NCI-H2029 (cell line): ENCODE measurements at regions not wholly inside any gene's neighbourhood (a gene's known extent, or its start where the extent isn't known, plus 50 kb on each side); places are given as distances from the start of the nearest gene placed in this dataset.

Experiments used
- DNase-seq: peaks from one replicate; lab custom pipeline; 2025; lab: John Stamatoyannopoulos, UW

DNA sequence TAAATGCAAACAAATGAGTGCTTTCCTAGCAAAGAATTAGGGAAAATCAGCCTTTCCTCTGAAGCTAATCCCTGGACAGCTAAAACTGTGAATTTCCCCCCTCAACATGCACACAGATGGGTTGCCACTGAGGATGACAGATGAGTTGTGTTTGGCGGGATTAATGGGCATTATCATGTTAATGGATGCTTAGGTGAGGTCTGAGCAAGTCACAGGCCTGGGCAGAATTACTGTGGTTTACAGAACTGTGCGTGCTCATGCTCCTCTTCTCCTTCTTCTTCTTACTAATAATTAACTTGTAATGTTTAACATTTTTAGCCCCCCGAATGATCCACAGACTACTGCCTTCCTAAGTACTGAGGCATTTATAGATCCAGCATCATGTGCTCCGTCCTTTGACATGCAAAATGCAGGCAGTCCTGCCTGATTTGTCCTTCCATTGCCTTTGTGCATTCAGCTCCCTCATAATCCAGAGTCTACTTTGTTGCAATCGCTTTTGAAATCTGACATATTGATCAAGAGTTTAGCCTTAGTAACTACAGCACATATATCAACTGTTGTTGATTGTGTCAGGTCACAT lies 753.4 kb upstream of the MMS22L start:
- no peak for DNase-seq

GRCh38 chr6:98037571-98037970 lies 754.6 kb upstream of the MMS22L start:
- no peak for DNase-seq

GRCh38 chr6:98039443-98039842 lies 756.4 kb upstream of the MMS22L start:
- no peak for DNase-seq

DNA sequence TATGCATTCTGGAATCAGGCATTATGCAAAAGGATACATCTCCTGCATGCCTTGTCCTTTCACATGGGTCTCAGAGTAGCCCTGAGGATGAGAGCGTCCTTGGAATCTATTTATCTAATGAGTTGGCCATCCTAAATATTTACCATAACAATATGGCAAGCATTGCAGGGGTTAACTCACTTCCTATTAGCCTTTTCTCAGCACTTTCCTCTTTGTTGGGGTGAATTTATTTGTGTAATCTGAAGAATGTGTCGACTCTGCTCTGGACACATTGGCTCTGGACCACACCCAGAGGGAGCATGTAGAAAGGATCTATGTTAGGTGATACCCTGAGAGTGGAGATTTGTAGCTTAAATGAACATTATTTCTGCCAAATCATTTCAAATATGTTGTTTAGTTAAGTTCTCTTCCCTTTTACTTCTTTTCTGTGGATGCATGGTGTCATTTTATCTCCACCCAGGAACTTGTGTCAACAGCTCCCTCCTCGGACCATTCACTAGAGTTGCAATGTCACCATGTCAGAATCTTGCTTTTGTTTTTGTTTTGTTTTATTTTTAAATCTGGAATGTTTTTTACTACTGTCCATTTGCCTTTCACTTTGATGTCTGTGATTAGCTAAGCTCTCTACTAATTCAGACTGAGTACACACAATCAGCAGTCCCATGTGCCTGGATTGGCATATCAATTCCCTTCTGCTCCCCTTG lies 757.0 kb upstream of the MMS22L start:
- no peak for DNase-seq

DNA sequence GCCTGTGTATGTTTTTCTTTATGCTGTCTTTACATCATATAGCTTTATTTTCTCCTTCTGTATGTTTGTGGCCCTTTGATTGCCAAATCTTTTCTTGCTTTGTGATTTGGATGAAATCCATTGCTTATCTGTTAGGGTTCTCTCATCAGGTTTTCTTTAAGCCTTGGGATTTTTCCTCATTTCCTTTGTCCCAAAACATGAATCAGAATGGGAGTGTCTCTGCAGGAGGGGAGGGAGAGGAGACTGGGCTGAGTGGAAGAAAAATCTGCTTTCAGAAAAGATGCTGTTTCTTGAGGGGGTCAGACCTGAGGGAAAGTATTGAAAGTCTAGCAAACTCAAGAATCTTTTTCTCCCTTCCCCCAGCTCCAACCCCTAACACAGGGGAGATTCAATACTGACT lies 758.0 kb upstream of the MMS22L start:
- no peak for DNase-seq

DNA sequence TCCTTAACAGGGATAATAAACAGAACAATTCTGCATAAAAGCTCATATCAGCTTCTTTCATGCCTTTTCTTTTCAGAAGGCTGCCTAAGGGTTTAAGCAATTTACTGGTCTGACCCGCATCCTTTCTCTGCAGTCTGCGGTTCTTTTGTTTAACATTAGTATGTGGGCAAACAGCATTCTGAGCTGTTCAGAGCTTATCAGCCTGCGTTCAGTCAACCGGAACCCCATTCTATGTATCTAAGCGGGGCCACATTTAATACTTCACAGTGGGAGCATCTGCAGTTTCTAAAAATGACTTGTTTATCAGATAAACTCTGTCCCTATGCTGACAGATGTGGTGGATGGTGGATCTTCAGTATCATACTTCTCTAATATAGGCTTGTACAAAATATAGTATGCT lies 758.9 kb upstream of the MMS22L start:
- DNase-seq: peak; percentile 15

- DNase-seq: no peak
These were observed 761.1 kb upstream of the MMS22L start for GRCh38 chr6:98044151-98044561.

- DNase-seq: no peak
These were observed 761.9 kb upstream of the MMS22L start for GRCh38 chr6:98044791-98045470.

GRCh38 chr6:98047164-98047563 lies 764.1 kb upstream of the MMS22L start:
- DNase-seq: no peak

DNA sequence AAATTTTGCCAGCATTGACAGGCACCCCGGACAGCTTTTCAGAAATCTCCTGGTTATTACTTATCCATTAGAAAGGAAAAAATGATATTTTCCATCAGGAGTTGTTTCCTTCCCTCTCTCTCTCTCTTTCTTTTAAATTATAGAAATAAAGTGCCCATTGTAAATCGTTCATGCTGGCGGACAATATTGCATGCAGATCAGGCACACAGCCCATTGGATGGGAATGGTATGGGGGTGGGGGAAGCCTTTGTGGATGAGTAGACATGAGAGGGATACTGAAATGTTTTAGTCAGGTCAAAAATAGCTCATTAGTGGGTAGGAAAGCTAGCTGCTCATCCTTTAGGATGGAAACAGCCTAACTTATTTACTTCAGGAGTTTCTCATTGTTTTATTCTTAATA lies 764.9 kb upstream of the MMS22L start:
- DNase-seq: no peak

- no peak for DNase-seq
These were observed 771.4 kb upstream of the MMS22L start for GRCh38 chr6:98054453-98054852.

GRCh38 chr6:98056955-98057354 lies 773.9 kb upstream of the MMS22L start:
- DNase-seq: no peak

DNA sequence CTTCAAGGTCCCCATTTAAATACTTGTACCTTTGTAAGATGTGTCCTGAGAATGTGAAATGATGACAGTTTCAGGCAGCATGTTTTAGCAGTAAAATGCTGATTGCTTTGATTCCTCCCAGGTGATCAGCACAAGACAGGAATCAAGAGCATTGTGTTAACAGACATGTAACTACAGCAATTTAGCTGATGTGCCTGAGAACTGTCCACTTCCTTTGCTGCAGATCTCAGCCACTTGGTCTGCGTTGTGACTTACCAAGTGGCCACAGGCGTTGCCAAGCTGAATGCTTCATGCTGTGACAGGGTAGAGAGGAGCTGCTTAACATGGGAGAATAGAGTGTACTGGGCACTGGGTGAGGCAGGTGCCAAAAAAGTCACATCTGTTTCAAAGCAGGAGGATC lies 767.0 kb upstream of the POU3F2 start:
- DNase-seq: no peak

DNA sequence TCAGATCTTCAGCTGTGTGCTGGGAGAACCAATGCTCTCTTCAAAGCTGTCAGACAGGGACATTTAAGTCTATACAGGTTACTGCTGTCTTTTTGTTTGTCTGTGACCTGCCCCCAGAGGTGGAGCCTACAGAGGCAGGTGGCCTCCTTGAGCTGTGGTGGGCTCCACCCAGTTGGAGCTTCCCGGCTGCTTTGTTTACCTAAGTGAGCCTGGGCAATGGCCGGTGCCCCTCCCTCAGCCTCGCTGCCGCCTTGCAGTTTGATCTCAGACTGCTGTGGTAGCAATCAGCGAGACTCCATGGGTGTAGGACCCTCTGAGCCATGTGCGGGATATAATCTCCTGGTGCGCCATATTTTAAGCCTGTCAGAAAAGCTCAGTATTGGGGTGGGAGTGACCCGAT lies 745.8 kb upstream of the POU3F2 start:
- DNase-seq: peak; percentile 14

DNA sequence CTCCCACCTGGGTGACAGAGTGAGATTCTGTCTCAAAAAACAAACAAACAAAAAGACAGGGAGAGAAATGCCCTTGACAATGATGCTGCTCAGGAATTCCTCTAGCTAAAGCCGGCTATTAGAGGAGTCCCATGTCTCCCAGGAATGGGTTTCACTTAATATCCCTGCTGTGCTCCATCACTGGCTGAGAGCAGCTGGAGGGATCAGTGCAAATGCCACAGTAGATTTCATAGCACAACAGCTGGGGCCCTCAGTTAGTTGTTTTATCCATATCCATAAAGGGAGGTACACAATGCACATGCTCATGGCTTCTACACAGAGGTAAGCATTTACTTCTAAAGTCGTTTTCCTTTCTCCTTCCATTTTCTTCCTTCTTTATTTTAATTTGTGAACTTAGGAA lies 742.0 kb upstream of the POU3F2 start:
- no peak for DNase-seq

- no peak for DNase-seq
These were observed 739.7 kb upstream of the POU3F2 start for GRCh38 chr6:98094696-98095095.

- DNase-seq: no peak
These were observed 726.6 kb upstream of the POU3F2 start for GRCh38 chr6:98107801-98108200.

DNA sequence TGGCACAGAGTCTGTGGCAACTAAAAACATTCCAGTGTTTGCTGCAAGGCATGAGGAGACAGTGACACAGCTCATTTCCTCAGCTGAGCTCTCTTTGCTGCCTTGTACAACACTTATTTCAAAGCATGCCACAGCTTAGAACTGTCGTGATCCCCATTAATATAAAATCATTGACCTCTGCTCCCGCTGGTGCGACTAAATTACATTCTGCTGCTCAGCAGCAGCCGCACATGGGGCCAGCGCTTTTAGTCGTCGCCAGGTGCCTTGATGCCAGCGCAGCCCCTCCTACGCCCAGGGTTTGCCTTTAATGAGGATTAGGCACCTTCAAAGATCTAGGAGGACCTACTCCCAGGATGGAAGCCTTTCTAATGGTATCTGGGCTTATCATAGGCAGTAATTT lies 717.9 kb upstream of the POU3F2 start:
- no peak for DNase-seq

DNA sequence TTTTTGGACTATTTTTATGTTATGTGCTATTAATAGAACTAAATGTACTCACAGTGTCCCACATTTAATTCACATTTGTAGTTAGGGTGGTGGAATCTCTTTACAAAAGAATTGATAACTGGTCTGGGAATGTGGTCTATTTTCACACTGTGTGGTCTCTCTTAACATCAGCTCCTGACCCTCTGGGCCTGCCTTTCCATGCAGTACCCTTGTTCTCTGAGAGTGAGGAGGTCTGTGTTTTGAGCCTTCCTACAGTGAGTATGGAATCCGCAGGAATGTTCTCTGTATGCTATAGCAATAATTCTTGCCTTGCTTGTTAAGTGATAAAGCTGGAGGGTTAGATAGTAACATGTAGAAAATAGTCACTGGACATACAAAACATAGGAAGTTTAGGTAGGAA lies 717.3 kb upstream of the POU3F2 start:
- no peak for DNase-seq

- no peak for DNase-seq
These were observed 715.9 kb upstream of the POU3F2 start for GRCh38 chr6:98118397-98119045.

DNA sequence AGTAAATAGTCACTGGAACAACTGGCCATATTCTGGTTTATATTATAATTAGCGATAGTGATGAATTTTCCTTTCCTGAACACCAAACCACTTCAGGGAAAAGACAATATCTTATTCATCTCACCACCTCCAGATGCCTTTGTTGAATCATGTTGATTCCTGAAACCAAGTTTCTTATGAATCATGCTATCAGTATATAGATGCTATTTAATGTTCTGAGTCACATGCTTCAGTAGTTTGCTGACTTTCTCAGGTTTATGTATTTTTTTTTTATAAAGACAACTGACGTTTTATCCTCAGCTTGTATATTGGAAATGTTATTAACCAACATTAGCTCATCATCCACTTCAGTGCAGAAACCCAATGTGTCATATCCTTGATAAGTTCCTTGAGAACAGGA lies 710.2 kb upstream of the POU3F2 start:
- no peak for DNase-seq

DNA sequence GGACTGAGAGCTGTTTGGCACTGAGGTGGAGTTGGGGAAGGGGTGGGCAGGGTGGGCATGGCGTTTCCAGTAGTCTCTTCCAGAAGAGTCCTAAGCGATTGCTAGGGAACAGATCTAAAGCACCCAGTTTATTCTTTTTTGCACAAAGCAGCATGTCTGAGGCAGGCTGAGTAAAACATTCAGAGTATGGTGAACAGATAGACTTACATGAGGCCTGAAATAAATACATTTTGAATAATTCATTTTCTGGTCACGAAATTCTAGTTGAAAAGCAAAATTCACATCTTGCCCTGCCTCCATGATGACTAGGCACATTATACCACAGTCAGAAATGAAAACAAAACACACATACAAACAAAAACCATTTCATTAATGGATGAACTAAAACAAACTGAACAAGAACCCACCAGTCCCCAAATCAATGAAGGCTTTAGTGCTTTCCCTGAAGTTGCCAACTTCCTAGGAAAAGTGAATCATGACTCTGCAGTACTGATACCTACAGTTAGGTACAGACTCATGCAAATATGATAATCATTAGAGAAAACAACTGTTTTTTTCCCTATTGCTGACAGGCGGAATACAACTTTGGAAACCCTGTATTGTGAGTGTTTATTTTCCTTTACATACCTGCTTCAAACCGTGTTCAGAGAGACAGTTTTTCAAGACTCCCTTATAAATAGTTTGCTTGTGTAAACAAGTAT lies 702.9 kb upstream of the POU3F2 start:
- no peak for DNase-seq
